ENCODE measurements at regions not wholly inside any gene's neighbourhood (a gene's known extent, or its start where the extent isn't known, plus 50 kb on each side); places are given as distances from the start of the nearest gene placed in this dataset.

- no peak for DNase-seq (ENCODE audit: low read depth)
- TF ChIP-seq, protein P1, sequence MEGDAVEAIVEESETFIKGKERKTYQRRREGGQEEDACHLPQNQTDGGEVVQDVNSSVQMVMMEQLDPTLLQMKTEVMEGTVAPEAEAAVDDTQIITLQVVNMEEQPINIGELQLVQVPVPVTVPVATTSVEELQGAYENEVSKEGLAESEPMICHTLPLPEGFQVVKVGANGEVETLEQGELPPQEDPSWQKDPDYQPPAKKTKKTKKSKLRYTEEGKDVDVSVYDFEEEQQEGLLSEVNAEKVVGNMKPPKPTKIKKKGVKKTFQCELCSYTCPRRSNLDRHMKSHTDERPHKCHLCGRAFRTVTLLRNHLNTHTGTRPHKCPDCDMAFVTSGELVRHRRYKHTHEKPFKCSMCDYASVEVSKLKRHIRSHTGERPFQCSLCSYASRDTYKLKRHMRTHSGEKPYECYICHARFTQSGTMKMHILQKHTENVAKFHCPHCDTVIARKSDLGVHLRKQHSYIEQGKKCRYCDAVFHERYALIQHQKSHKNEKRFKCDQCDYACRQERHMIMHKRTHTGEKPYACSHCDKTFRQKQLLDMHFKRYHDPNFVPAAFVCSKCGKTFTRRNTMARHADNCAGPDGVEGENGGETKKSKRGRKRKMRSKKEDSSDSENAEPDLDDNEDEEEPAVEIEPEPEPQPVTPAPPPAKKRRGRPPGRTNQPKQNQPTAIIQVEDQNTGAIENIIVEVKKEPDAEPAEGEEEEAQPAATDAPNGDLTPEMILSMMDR (conservative IDR thresholded peaks at IDR 0.05; ENCODE audit: low read length): no peak
- no peak overlapping the region for H3K4me3 ChIP-seq (ENCODE audit: low read length)
Observed at GRCh38 chr3:26449996-26450395, 172.6 kb upstream of the LRRC3B start.

GRCh38 chr3:26452363-26452762 lies 170.2 kb upstream of the LRRC3B start:
- TF ChIP-seq, protein P1 (conservative IDR thresholded peaks at IDR 0.05; ENCODE audit: low read length): no peak
- H3K4me3 ChIP-seq (ENCODE audit: low read length): no peak overlapping the region
- DNase-seq (ENCODE audit: low read depth): no peak

- TF ChIP-seq, protein P1 (conservative IDR thresholded peaks at IDR 0.05; ENCODE audit: low read length): no peak
- no peak overlapping the region for H3K4me3 ChIP-seq (ENCODE audit: low read length)
- DNase-seq (ENCODE audit: low read depth): no peak
Observed at GRCh38 chr3:26460985-26461384, 161.6 kb upstream of the LRRC3B start.

- H3K4me3 ChIP-seq (ENCODE audit: low read length): no peak overlapping the region
- no peak for DNase-seq (ENCODE audit: low read depth)
- TF ChIP-seq, protein P1 (conservative IDR thresholded peaks at IDR 0.05; ENCODE audit: low read length): no peak
Observed at GRCh38 chr3:26472345-26472744, 150.2 kb upstream of the LRRC3B start.

DNA sequence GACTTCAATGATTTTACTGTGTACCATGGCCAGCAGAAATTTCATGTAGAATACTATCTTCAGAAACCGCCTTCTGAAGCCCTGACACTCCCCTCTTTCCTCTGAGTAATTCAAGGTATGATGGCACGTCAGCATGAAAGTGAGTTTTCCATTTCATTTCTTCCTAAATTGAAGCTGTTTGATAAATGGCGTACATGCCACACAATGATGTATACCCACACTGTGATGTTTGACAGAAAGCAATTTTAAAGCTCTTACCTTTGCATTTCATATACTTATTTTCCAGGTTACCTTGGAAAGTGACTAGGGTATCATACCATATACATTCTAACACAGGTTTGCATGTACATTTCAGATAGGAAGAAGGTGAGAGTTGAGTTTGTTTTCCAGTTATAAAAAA lies 147.9 kb upstream of the LRRC3B start:
- H3K4me3 ChIP-seq (ENCODE audit: low read length): no peak overlapping the region
- TF ChIP-seq, protein P1 (conservative IDR thresholded peaks at IDR 0.05; ENCODE audit: low read length): no peak
- DNase-seq (ENCODE audit: low read depth): no peak

DNA sequence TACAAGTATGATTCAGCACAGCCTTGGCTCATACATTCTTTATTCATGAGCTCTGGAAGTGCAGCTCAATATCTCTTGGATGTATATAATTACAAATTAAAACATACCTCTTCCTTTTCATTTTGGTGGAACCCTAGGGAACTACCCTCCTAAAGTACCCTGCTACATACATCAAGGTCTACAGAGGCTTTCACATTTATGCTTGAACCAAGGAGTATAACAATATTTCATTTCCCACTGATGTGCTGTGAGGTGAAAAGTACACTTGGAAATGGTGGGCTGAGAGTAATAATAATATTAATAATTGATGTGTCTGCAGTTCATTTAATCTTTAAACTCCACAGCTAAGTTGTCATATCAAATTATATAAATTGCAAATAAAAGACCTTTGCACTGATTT lies 142.2 kb upstream of the LRRC3B start:
- TF ChIP-seq, protein P1 (conservative IDR thresholded peaks at IDR 0.05; ENCODE audit: low read length): no peak
- no peak overlapping the region for H3K4me3 ChIP-seq (ENCODE audit: low read length)
- DNase-seq (ENCODE audit: low read depth): no peak

GRCh38 chr3:26484140-26484539 lies 138.4 kb upstream of the LRRC3B start:
- H3K4me3 ChIP-seq (ENCODE audit: low read length): no peak overlapping the region
- TF ChIP-seq, protein P1 (conservative IDR thresholded peaks at IDR 0.05; ENCODE audit: low read length): no peak
- DNase-seq (ENCODE audit: low read depth): no peak
